B cell (primary cell): ENCODE measurements at regions not wholly inside any gene's neighbourhood (a gene's known extent, or its start where the extent isn't known, plus 50 kb on each side); places are given as distances from the start of the nearest gene placed in this dataset.

ENCODE experiments used
- ATAC-seq: fragments of 200-7000 bp; cut with Tn5 transposase; one replicate; pipeline ENCODE4 v1.10.0; 2021; ENCODE audit warnings: low read depth, mild to moderate bottlenecking, moderate number of reproducible peaks, moderate library complexity
- CTCF ChIA-PET: fragments of 350-600 bp; sonication (Branson Sonifier 250); formaldehyde crosslinking; loops from one replicate; lab custom pipeline; 2021; ENCODE audit warnings: antibody characterized with exemption, inconsistent platforms; lab: Charles Lee
- POLR2A ChIA-PET: fragments of 350-600 bp; sonication (Branson Sonifier 250); formaldehyde crosslinking; loops from one replicate; lab custom pipeline; 2021; ENCODE audit warnings: antibody characterized with exemption; lab: Charles Lee
- DNase-seq: peaks from one replicate; pipeline ENCODE4 v3.0.0; 2013
- H2AFZ ChIP-seq: 2 replicates; pipeline ENCODE4 v1.6.1; 2012; ENCODE audit warnings: mild to moderate bottlenecking, low read depth, low read length; ENCODE audit not compliant: insufficient read depth, poor library complexity, severe bottlenecking
- H3K27ac ChIP-seq, 2 donors: 1 replicate in 1 of 2; 2 replicates in 1 of 2; pipeline ENCODE4 v1.5.1; 2012 to 2013; ENCODE audit warnings: low read length in 2 of 2, mild to moderate bottlenecking in 2 of 2, moderate library complexity in 1 of 2
- H3K27me3 ChIP-seq, 4 experiments: fragments of 200-600 bp in 1 of 4; sonication (generic) in 1 of 4; replicated peaks in 1 of 4; 1 replicate in 2 of 4; 2 replicates in 2 of 4; pipeline versions ENCODE4 v1.6.1 to v1.7.0; 2013 to 2016; ENCODE audit warnings: low read length in 3 of 4, mild to moderate bottlenecking in 2 of 4, mixed read lengths in 1 of 4, moderate library complexity in 1 of 4; ENCODE audit not compliant: insufficient read depth in 4 of 4, control insufficient read depth in 3 of 4; ENCODE audit errors: control extremely low read depth in 1 of 4
- H3K36me3 ChIP-seq, 2 experiments: replicated peaks in 1 of 2; 1 replicate in 1 of 2; 2 replicates in 1 of 2; pipeline versions ENCODE4 v1.6.1 to v1.7.1; 2013; ENCODE audit warnings: low read length in 1 of 2; ENCODE audit not compliant: insufficient read depth in 2 of 2, control insufficient read depth in 1 of 2; ENCODE audit errors: control extremely low read depth in 1 of 2, extremely low read depth in 1 of 2
- H3K4me1 ChIP-seq, 2 donors: fragments of 200-600 bp in 1 of 2; sonication (generic) in 1 of 2; 1 replicate in 1 of 2; 2 replicates in 1 of 2; pipeline versions ENCODE4 v1.5.1 to v1.6.1; 2013 to 2017; ENCODE audit warnings: low read length in 2 of 2; ENCODE audit not compliant: control insufficient read depth in 2 of 2, insufficient read depth in 2 of 2
- H3K4me2 ChIP-seq: replicated peaks from 2 replicates; pipeline ENCODE3; 2012; ENCODE audit warnings: mild to moderate bottlenecking, low read depth, low read length; ENCODE audit not compliant: poor library complexity, severe bottlenecking
- H3K4me3 ChIP-seq, 5 experiments: fragments of 200-600 bp in 1 of 5; sonication (generic) in 1 of 5; 1 replicate in 3 of 5; 2 replicates in 2 of 5; pipeline versions ENCODE4 v1.5.1 to v1.7.0; 2011 to 2016; ENCODE audit warnings: low read length in 4 of 5, mild to moderate bottlenecking in 4 of 5, low read depth in 2 of 5, control low read depth in 1 of 5, moderate library complexity in 1 of 5; ENCODE audit not compliant: insufficient read depth in 1 of 5; ENCODE audit errors: control extremely low read depth in 1 of 5, extremely low read depth in 1 of 5
- H3K79me2 ChIP-seq: fragments of 200-600 bp; sonication (generic); one replicate; pipeline ENCODE4 v1.6.0; 2016; ENCODE audit warnings: low read length; ENCODE audit not compliant: control insufficient read depth, insufficient read depth
- H3K9ac ChIP-seq: fragments of 200-600 bp; sonication (generic); 2 replicates; pipeline ENCODE4 v1.6.1; 2017; ENCODE audit warnings: mild to moderate bottlenecking, low read length, moderate library complexity
- H3K9me3 ChIP-seq, 3 donors: one replicate each; pipeline versions ENCODE4 v1.6.1 to v1.7.1; 2013; ENCODE audit warnings: low read length in 2 of 3; ENCODE audit not compliant: control insufficient read depth in 2 of 3, insufficient read depth in 1 of 3; ENCODE audit errors: control extremely low read depth in 1 of 3
- H4K20me1 ChIP-seq: 2 replicates; pipeline ENCODE4 v1.6.0; 2012; ENCODE audit warnings: mild to moderate bottlenecking, low read length; ENCODE audit not compliant: insufficient read depth, control insufficient read depth, poor library complexity, severe bottlenecking
- H3K27ac Mint-ChIP-seq: one replicate; pipeline ENCODE4 v1.8.0; 2021; ENCODE audit warnings: mixed read lengths
- H3K27me3 Mint-ChIP-seq: one replicate; pipeline ENCODE4 v1.8.0; 2021; ENCODE audit warnings: mixed read lengths
- H3K4me1 Mint-ChIP-seq: one replicate; pipeline ENCODE4 v1.8.0; 2021; ENCODE audit warnings: mixed read lengths
- H3K4me3 Mint-ChIP-seq: one replicate; pipeline ENCODE4 v1.8.0; 2021; ENCODE audit warnings: mixed read lengths
- H3K9me3 Mint-ChIP-seq: one replicate; pipeline ENCODE4 v1.8.0; 2022; ENCODE audit warnings: mixed read lengths; ENCODE audit not compliant: insufficient read depth
- EZH2 ChIP-seq: IDR thresholded peaks from 2 replicates; pipeline ENCODE4 v1.6.1; 2012; ENCODE audit warnings: borderline replicate concordance, low read depth, mild to moderate bottlenecking, moderate library complexity, low read length; ENCODE audit not compliant: insufficient read depth, poor library complexity, severe bottlenecking
- WGBS: methylation state at CpG from one replicate; pipeline ENCODE4 v1.1.5; 2013; ENCODE audit warnings: missing lambda C conversion rate; ENCODE audit not compliant: insufficient coverage; 5-methylcytosine and 5-hydroxymethylcytosine counted together
- intact Hi-C: fragments of 100-400 bp; cut with micrococcal nuclease; formaldehyde crosslinking; loops from one replicate; pipeline ENCODE4 v1.10.0; 2022
- TF ChIP-seq, protein P1 (sequence below): fragments of 200-600 bp; IDR thresholded peaks from one replicate; pipeline ENCODE4 v1.8.0; 2022; ENCODE audit warnings: antibody characterized with exemption, mild to moderate bottlenecking

DNA sequence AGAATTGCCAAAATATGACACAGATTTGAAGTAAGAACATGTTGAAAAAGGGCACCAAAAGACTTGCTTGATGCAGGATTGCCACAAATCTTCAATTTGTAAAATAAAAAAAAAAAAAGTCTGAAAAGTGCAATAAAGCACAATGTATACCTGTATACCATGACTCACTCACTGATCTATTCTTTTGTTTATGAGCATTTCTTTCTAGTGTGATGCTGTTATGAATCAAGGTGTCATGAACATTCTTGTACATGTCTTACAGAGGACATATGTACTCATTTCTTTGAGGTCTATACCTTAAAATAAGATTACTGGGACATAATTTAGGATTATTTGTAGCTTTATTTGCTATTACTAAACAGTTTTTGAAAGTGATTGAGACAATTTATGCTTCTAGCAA is 464.9 kb upstream of the RBMS3 start:
- intact Hi-C loops, result no loop called here
- Mint-ChIP-seq H3K27me3 (no peaks in the 10 kb centered on the region), H3K27ac (no peak overlapping the region), H3K4me3 (no peak overlapping the region), H3K9me3 (no peaks in the 10 kb centered on the region), H3K4me1 (no peaks in the 10 kb centered on the region)
- no peaks in the 10 kb centered on the region for H3K36me3 ChIP-seq
- no peak overlapping the region for H2AFZ ChIP-seq
- no peaks in the 10 kb centered on the region for H3K79me2 ChIP-seq
- CTCF ChIA-PET, result no interaction called here
- H3K4me3 ChIP-seq, result no peak overlapping the region
- no peak for TF ChIP-seq EZH2
- TF ChIP-seq, protein P1, sequence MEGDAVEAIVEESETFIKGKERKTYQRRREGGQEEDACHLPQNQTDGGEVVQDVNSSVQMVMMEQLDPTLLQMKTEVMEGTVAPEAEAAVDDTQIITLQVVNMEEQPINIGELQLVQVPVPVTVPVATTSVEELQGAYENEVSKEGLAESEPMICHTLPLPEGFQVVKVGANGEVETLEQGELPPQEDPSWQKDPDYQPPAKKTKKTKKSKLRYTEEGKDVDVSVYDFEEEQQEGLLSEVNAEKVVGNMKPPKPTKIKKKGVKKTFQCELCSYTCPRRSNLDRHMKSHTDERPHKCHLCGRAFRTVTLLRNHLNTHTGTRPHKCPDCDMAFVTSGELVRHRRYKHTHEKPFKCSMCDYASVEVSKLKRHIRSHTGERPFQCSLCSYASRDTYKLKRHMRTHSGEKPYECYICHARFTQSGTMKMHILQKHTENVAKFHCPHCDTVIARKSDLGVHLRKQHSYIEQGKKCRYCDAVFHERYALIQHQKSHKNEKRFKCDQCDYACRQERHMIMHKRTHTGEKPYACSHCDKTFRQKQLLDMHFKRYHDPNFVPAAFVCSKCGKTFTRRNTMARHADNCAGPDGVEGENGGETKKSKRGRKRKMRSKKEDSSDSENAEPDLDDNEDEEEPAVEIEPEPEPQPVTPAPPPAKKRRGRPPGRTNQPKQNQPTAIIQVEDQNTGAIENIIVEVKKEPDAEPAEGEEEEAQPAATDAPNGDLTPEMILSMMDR, result no peak
- H3K4me1 ChIP-seq, result no peaks in the 10 kb centered on the region
- H3K9me3 ChIP-seq, result peaks cover 0 to under 1% (median 0%) of the 10 kb centered on the region in 3 donors
- DNase-seq (no peak), ATAC-seq (no peak)
- H3K27me3 ChIP-seq, result no peaks in the 10 kb centered on the region
- H3K27ac ChIP-seq, result no peak overlapping the region
- H3K9ac ChIP-seq, result no peak overlapping the region
- no peak overlapping the region for H3K4me2 ChIP-seq
- H4K20me1 ChIP-seq, result no peaks in the 10 kb centered on the region
- POLR2A ChIA-PET, result no interaction called here

DNA sequence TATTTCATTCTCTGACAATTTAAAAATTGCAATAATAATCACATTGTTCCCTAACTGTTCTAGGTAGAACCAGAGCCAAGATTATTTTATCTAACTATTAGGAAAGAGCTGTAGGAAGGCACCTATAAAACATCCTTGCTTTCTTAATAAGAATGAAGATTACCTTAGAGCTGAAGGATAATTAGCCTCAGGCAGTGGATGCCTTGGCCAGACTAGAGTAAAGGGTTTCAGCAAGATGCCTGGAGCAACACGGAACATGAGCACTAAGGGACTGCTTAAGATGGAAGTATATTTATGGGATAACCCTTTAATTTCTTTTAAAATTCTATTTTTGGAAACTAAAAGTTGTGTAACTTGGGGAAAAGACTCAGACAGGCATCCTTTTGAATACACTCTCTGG is 456.6 kb upstream of the RBMS3 start:
- H3K4me2 ChIP-seq, result no peak overlapping the region
- H3K4me1 ChIP-seq, result no peaks in the 10 kb centered on the region
- no peak overlapping the region for H3K9ac ChIP-seq
- ChIA-PET POLR2A (no interaction called here), CTCF (no interaction called here)
- no peak overlapping the region for H3K4me3 ChIP-seq
- H3K36me3 ChIP-seq, result no peaks in the 10 kb centered on the region
- no peak overlapping the region for H3K27ac ChIP-seq
- H3K9me3 ChIP-seq, result no peaks in the 10 kb centered on the region
- H3K79me2 ChIP-seq, result no peaks in the 10 kb centered on the region
- intact Hi-C loops, result no loop called here
- Mint-ChIP-seq H3K4me1 (no peaks in the 10 kb centered on the region), H3K27me3 (no peaks in the 10 kb centered on the region), H3K27ac (no peak overlapping the region), H3K9me3 (no peaks in the 10 kb centered on the region), H3K4me3 (no peak overlapping the region)
- H3K27me3 ChIP-seq, result no peaks in the 10 kb centered on the region
- WGBS, result no CpG with 5 or more reads among the region's 1 CpG
- DNase-seq, result no peak
- no peak for ATAC-seq
- no peak for TF ChIP-seq EZH2
- TF ChIP-seq, protein P1, result no peak
- H2AFZ ChIP-seq, result no peak overlapping the region
- H4K20me1 ChIP-seq, result no peaks in the 10 kb centered on the region
